NT2/D1 (cell line): ENCODE measurements at regions not wholly inside any gene's neighbourhood (a gene's known extent, or its start where the extent isn't known, plus 50 kb on each side); places are given as distances from the start of the nearest gene placed in this dataset.

ENCODE experiments used
- DNase-seq: peaks from one replicate; pipeline ENCODE4 v3.0.0-alpha.2; 2011; ENCODE audit warnings: low read depth, low spot score
- H3K27me3 ChIP-seq: 2 replicates; pipeline ENCODE4 v1.6.0; 2011; ENCODE audit warnings: mild to moderate bottlenecking; ENCODE audit not compliant: insufficient read length, insufficient read depth
- H3K36me3 ChIP-seq: 2 replicates; pipeline ENCODE4 v1.6.1; 2011; ENCODE audit warnings: mild to moderate bottlenecking, low read length, mixed read lengths; ENCODE audit not compliant: insufficient read depth, insufficient read length
- H3K4me1 ChIP-seq: 2 replicates; pipeline ENCODE4 v1.5.1; 2011; ENCODE audit not compliant: insufficient read depth, insufficient read length
- H3K4me3 ChIP-seq: 2 replicates; pipeline ENCODE4 v1.5.1; 2011; ENCODE audit warnings: low read depth; ENCODE audit not compliant: insufficient read length
- H3K9ac ChIP-seq: 2 replicates; pipeline ENCODE4 v1.6.0; 2011; ENCODE audit warnings: low read depth; ENCODE audit not compliant: insufficient read length
- H3K9me3 ChIP-seq: 2 replicates; pipeline ENCODE4 v1.5.1; 2011; ENCODE audit warnings: mild to moderate bottlenecking, low read length; ENCODE audit not compliant: insufficient read depth
- SUZ12 ChIP-seq: IDR thresholded peaks from 2 replicates; pipeline ENCODE4 v1.6.1; 2011; ENCODE audit not compliant: insufficient read length, insufficient read depth; ENCODE audit errors: extremely low read depth
- YY1 ChIP-seq: IDR thresholded peaks from 2 replicates; pipeline ENCODE4 v1.6.1; 2011; ENCODE audit not compliant: insufficient read length, insufficient read depth
- ZNF274 ChIP-seq: IDR thresholded peaks from 2 replicates; pipeline ENCODE4 v1.6.1; 2011; ENCODE audit warnings: mild to moderate bottlenecking, low read depth, low read length

- no peaks in the 10 kb centered on the region for H3K36me3 ChIP-seq
- DNase-seq, result no peak
- H3K4me1 ChIP-seq, result no peaks in the 10 kb centered on the region
- H3K4me3 ChIP-seq, result no peak overlapping the region
- TF ChIP-seq ZNF274, result no peak
- no peak for TF ChIP-seq YY1
- no peak for TF ChIP-seq SUZ12
- no peaks in the 10 kb centered on the region for H3K27me3 ChIP-seq
- H3K9me3 ChIP-seq, result no peaks in the 10 kb centered on the region
- no peak overlapping the region for H3K9ac ChIP-seq
Measured at GRCh38 chr7:114158854-114159253, 240.0 kb upstream of the PPP1R3A start.

- Histone ChIP-seq H3K4me1 (no peaks in the 10 kb centered on the region), H3K9ac (no peak overlapping the region), H3K4me3 (no peak overlapping the region), H3K9me3 (no peaks in the 10 kb centered on the region), H3K27me3 (no peaks in the 10 kb centered on the region), H3K36me3 (no peaks in the 10 kb centered on the region)
- TF ChIP-seq YY1, result no peak
- no peak for DNase-seq
Measured at GRCh38 chr7:114158275-114158674, 239.5 kb upstream of the PPP1R3A start.

- no peaks in the 10 kb centered on the region for H3K4me1 ChIP-seq
- no peaks in the 10 kb centered on the region for H3K36me3 ChIP-seq
- no peaks in the 10 kb centered on the region for H3K27me3 ChIP-seq
- TF ChIP-seq ZNF274, result no peak
- TF ChIP-seq SUZ12, result no peak
- no peak for TF ChIP-seq YY1
- no peak for DNase-seq
- H3K4me3 ChIP-seq, result no peak overlapping the region
- H3K9me3 ChIP-seq, result no peaks in the 10 kb centered on the region
- no peak overlapping the region for H3K9ac ChIP-seq
Measured at GRCh38 chr7:114156178-114156577, 237.4 kb upstream of the PPP1R3A start.

GRCh38 chr7:114155116-114156110, 236.6 kb upstream of the PPP1R3A start:
- TF ChIP-seq ZNF274 (no peak), YY1 (no peak), SUZ12 (no peak)
- Histone ChIP-seq H3K4me3 (no peak overlapping the region), H3K9me3 (no peaks in the 10 kb centered on the region), H3K36me3 (no peaks in the 10 kb centered on the region), H3K9ac (no peak overlapping the region), H3K27me3 (no peaks in the 10 kb centered on the region), H3K4me1 (no peaks in the 10 kb centered on the region)
- no peak for DNase-seq

- H3K36me3 ChIP-seq, result no peaks in the 10 kb centered on the region
- no peaks in the 10 kb centered on the region for H3K9me3 ChIP-seq
- TF ChIP-seq SUZ12 (no peak), YY1 (no peak), ZNF274 (no peak)
- no peak for DNase-seq
- no peak overlapping the region for H3K9ac ChIP-seq
- H3K4me1 ChIP-seq, result no peaks in the 10 kb centered on the region
- no peaks in the 10 kb centered on the region for H3K27me3 ChIP-seq
- no peak overlapping the region for H3K4me3 ChIP-seq
Measured at GRCh38 chr7:114153700-114154099, 234.9 kb upstream of the PPP1R3A start.

- H3K27me3 ChIP-seq, result no peaks in the 10 kb centered on the region
- no peaks in the 10 kb centered on the region for H3K9me3 ChIP-seq
- H3K4me1 ChIP-seq, result no peaks in the 10 kb centered on the region
- H3K9ac ChIP-seq, result no peak overlapping the region
- TF ChIP-seq ZNF274 (no peak), SUZ12 (no peak), YY1 (no peak)
- H3K36me3 ChIP-seq, result no peaks in the 10 kb centered on the region
- no peak overlapping the region for H3K4me3 ChIP-seq
- no peak for DNase-seq
Measured at GRCh38 chr7:114152314-114152938, 233.6 kb upstream of the PPP1R3A start.

GRCh38 chr7:114151777-114152176, 233.0 kb upstream of the PPP1R3A start:
- Histone ChIP-seq H3K4me3 (no peak overlapping the region), H3K36me3 (no peaks in the 10 kb centered on the region), H3K4me1 (no peaks in the 10 kb centered on the region), H3K9me3 (no peaks in the 10 kb centered on the region), H3K27me3 (no peaks in the 10 kb centered on the region), H3K9ac (no peak overlapping the region)
- no peak for DNase-seq
- TF ChIP-seq YY1 (no peak), SUZ12 (no peak), ZNF274 (no peak)
